HG03469 (cell line): ENCODE measurements at regions not wholly inside any gene's neighbourhood (a gene's known extent, or its start where the extent isn't known, plus 50 kb on each side); places are given as distances from the start of the nearest gene placed in this dataset.
"Not testable (repeated sequence)": the region's sequence is repeated elsewhere in the genome, so short reads cannot be mapped to it uniquely, and the experiment has no call there.

Source experiments
- ATAC-seq: cut with Tn5 transposase; IDR thresholded peaks from one replicate; pipeline ENCODE4 v1.9.1; 2021; ENCODE audit warnings: mild to moderate bottlenecking, moderate library complexity, moderate number of reproducible peaks; ENCODE audit not compliant: unreplicated experiment

- no peak for ATAC-seq
Measured at GRCh38 chr16:63473725-63474124, 1437.5 kb upstream of the CDH8 start.

GRCh38 chr16:63467513-63467912, 1431.3 kb upstream of the CDH8 start:
- no peak for ATAC-seq

GRCh38 chr16:63462316-63462715, 1426.1 kb upstream of the CDH8 start:
- ATAC-seq = no peak

- ATAC-seq = no peak
Measured at GRCh38 chr16:63461248-63461841, 1425.1 kb upstream of the CDH8 start.

GRCh38 chr16:63458846-63459245, 1422.6 kb upstream of the CDH8 start:
- ATAC-seq = no peak

- ATAC-seq = no peak
Measured at GRCh38 chr16:63457869-63458268, 1421.6 kb upstream of the CDH8 start.

GRCh38 chr16:63453261-63453660, 1417.0 kb upstream of the CDH8 start:
- ATAC-seq = no peak

GRCh38 chr16:63447121-63447520, 1410.9 kb upstream of the CDH8 start:
- ATAC-seq = no peak

GRCh38 chr16:63442246-63442645, 1406.0 kb upstream of the CDH8 start:
- no peak for ATAC-seq

- no peak for ATAC-seq
Measured at GRCh38 chr16:63426275-63426870, 1390.1 kb upstream of the CDH8 start.

- ATAC-seq = no peak
Measured at GRCh38 chr16:63422715-63423114, 1386.5 kb upstream of the CDH8 start.

- no peak for ATAC-seq
Measured at GRCh38 chr16:63416712-63417111, 1380.5 kb upstream of the CDH8 start.

- ATAC-seq = no peak
Measured at GRCh38 chr16:63415014-63415413, 1378.8 kb upstream of the CDH8 start.

- ATAC-seq = no peak
Measured at GRCh38 chr16:63410594-63410993, 1374.4 kb upstream of the CDH8 start.

- no peak for ATAC-seq
Measured at GRCh38 chr16:63403792-63404191, 1367.6 kb upstream of the CDH8 start.

- ATAC-seq = not testable (repeated sequence)
Measured at GRCh38 chr16:63388277-63388676, 1352.0 kb upstream of the CDH8 start.

- no peak for ATAC-seq
Measured at GRCh38 chr16:63385714-63386432, 1349.6 kb upstream of the CDH8 start.

GRCh38 chr16:63373744-63374143, 1337.5 kb upstream of the CDH8 start:
- ATAC-seq = no peak

GRCh38 chr16:63372815-63373214, 1336.6 kb upstream of the CDH8 start:
- ATAC-seq = no peak

- no peak for ATAC-seq
Measured at GRCh38 chr16:63372283-63372682, 1336.0 kb upstream of the CDH8 start.

GRCh38 chr16:63365649-63366304, 1329.5 kb upstream of the CDH8 start:
- ATAC-seq = no peak

GRCh38 chr16:63363738-63364137, 1327.5 kb upstream of the CDH8 start:
- no peak for ATAC-seq
